ENCODE measurements at regions not wholly inside any gene's neighbourhood (a gene's known extent, or its start where the extent isn't known, plus 50 kb on each side); places are given as distances from the start of the nearest gene placed in this dataset.

- no peaks in the 10 kb centered on the region for H3K79me2 ChIP-seq (ENCODE audit: insufficient read depth, low read length)
- H4K20me1 ChIP-seq (ENCODE audit: control insufficient read depth, insufficient read depth, insufficient read length) = no peaks in the 10 kb centered on the region
- no peak overlapping the region for H3K4me2 ChIP-seq (ENCODE audit: insufficient read depth, insufficient read length, low read length)
- Mint-ChIP-seq H3K9me3 (peaks cover 6 to 7% of the 10 kb centered on the region in 2 experiments; a peak in 3 of 5 replicates), H3K27ac (0 out of 7 replicates have a peak overlapping the region, but pooled peaks of 1 of the 3 experiments have one; percentile 51), H3K27me3 (ENCODE audit: low read depth) (no peaks in the 10 kb centered on the region), H3K36me3 (ENCODE audit: insufficient read depth in 1 of 3, low read depth in 3 of 3) (peaks cover 0 to 6% (median 2%) of the 10 kb centered on the region in 3 experiments; a peak in 2 of 7 replicates), H3K4me1 (peaks cover 2 to 3% of the 10 kb centered on the region in 2 experiments; a peak in 2 of 4 replicates), H3K4me3 (no peak overlapping the region)
- H2AFZ ChIP-seq (ENCODE audit: low read length) = no peak overlapping the region
- no peaks in the 10 kb centered on the region for H3K79me1 ChIP-seq (ENCODE audit: insufficient read depth, low read depth, low read length, poor library complexity, severe bottlenecking)
- no peak overlapping the region for H4K5ac ChIP-seq (ENCODE audit: insufficient read length, low read depth, low read length)
- no peak overlapping the region for H3T11ph ChIP-seq (ENCODE audit: low read length)
- no peak overlapping the region for H3K27ac ChIP-seq (ENCODE audit: insufficient read length, low read depth, low read length)
- H3K9ac ChIP-seq (ENCODE audit: extremely low read depth, insufficient read length, low read length) = no peak overlapping the region
- no peak overlapping the region for H3K23ac ChIP-seq (ENCODE audit: insufficient read length, low read depth, low read length)
- no peak for TF ChIP-seq CTCF (conservative IDR thresholded peaks at IDR 0.05)
- no CpG with 5 or more reads among the region's 3 CpGs for WGBS (ENCODE audit: extremely low coverage, insufficient read length, low lambda C conversion rate)
- no peaks in the 10 kb centered on the region for H3K27me3 ChIP-seq (ENCODE audit: insufficient read depth, low read length)
- no peaks in the 10 kb centered on the region for H3K4me1 ChIP-seq (ENCODE audit: insufficient read depth, low read length)
- H3K4ac ChIP-seq (ENCODE audit: low read depth, low read length) = no peak overlapping the region
- no peaks in the 10 kb centered on the region for H3K9me3 ChIP-seq (ENCODE audit: control insufficient read depth, low read depth, low read length)
- no peak overlapping the region for H2BK20ac ChIP-seq (ENCODE audit: low read depth, low read length, poor library complexity, severe bottlenecking)
- no peak overlapping the region for H3K56ac ChIP-seq (ENCODE audit: insufficient read length, low read depth, low read length)
- no peak overlapping the region for H2AK5ac ChIP-seq (ENCODE audit: insufficient read length, low read length)
- H2BK12ac ChIP-seq (ENCODE audit: insufficient read length, low read depth, low read length) = no peak overlapping the region
- no peak overlapping the region for H4K91ac ChIP-seq (ENCODE audit: insufficient read length, low read depth, low read length)
- no peak overlapping the region for H4K8ac ChIP-seq (replicated peaks; ENCODE audit: insufficient read length, low read depth, low read length)
- H3K23me2 ChIP-seq (ENCODE audit: insufficient read length, low read depth, low read length, poor library complexity, severe bottlenecking) = no peaks in the 10 kb centered on the region
- no peak overlapping the region for H3K14ac ChIP-seq (ENCODE audit: insufficient read depth, low read length)
- H2BK5ac ChIP-seq (ENCODE audit: insufficient read length, low read length) = no peak overlapping the region
- H2BK15ac ChIP-seq (ENCODE audit: low read depth, low read length) = no peak overlapping the region; the same call in 1 of the 2 replicates
- no peak overlapping the region for H3K18ac ChIP-seq (ENCODE audit: insufficient read length, low read depth, low read length)
- H2BK120ac ChIP-seq (ENCODE audit: low read depth, low read length, poor library complexity, severe bottlenecking) = no peak overlapping the region
- no peak for DNase-seq
Measured at GRCh38 chr6:121711472-121711871, 276.0 kb downstream of the GJA1 start.

All from H9 (cell line).